Lower leg skin (tissue), 4 donors: ENCODE measurements at regions not wholly inside any gene's neighbourhood (a gene's known extent, or its start where the extent isn't known, plus 50 kb on each side); places are given as distances from the start of the nearest gene placed in this dataset.

Experiments
- DNase-seq, 2 donors: peaks; one replicate each; pipeline ENCODE4 v3.0.0-alpha.2; 2019; ENCODE audit warnings: low spot score in 2 of 2
- H3K4me3 ChIP-seq: fragments of 200-600 bp; sonication (generic); 2 replicates; pipeline ENCODE4 v1.5.1; 2017; ENCODE audit warnings: mild to moderate bottlenecking, low read depth; ENCODE audit not compliant: poor library complexity, severe bottlenecking
- CTCF ChIP-seq, 3 donors: fragments of 450-650 bp; IDR thresholded peaks; one replicate each; pipeline ENCODE4 v1.5.1; 2016; ENCODE audit warnings: antibody characterized with exemption in 3 of 3, mild to moderate bottlenecking in 3 of 3, moderate library complexity in 2 of 3
- POLR2A ChIP-seq, 2 donors: fragments of 450-650 bp; IDR thresholded peaks; one replicate each; pipeline ENCODE4 v1.6.1; 2016 to 2017; ENCODE audit warnings: antibody characterized with exemption in 2 of 2, mild to moderate bottlenecking in 1 of 2, moderate library complexity in 1 of 2
- WGBS, 2 donors: methylation state at CpG; one replicate each; pipeline ENCODE4 v1.1.5; 2018; 5-methylcytosine and 5-hydroxymethylcytosine counted together
- intact Hi-C: fragments of 100-400 bp; cut with DNase I; formaldehyde crosslinking; loops from one replicate; pipeline ENCODE4 v1.15.0; 2023; ENCODE audit warnings: low total_unique reads

GRCh38 chr18:10074110-10074509, 160.3 kb downstream of the VAPA start:
- no peak for DNase-seq
- H3K4me3 ChIP-seq: no peak overlapping the region
- 30 to 48% methylated on average over 3 of the region's 3 CpGs for WGBS, 2 donors
- TF ChIP-seq POLR2A (IDR thresholded peaks at IDR 0.05) (no peak), CTCF (IDR thresholded peaks at IDR 0.05) (no peak)
- intact Hi-C loops: no loop called here

DNA sequence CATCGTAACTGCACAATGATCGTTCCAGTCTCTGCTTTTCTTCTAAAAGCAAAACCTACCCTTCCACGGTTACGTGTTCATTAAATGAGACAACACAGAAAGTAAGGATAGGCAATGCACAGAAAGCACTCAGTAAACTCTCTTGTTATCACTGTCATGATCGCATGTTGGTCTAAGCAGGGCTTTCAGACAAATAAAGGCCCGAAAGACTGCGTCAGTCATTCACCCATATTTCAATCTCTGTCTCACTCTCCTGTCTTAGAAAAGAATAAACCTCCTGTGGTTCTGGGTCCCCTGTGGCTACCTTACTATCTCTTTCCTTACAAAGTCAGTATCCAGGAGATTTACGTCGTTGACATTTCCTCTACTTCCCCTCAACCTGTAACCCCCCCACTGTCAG, 160.9 kb downstream of the VAPA start:
- intact Hi-C loops: no loop called here
- no peak for TF ChIP-seq POLR2A (IDR thresholded peaks at IDR 0.05)
- TF ChIP-seq CTCF (IDR thresholded peaks at IDR 0.05): no peak
- H3K4me3 ChIP-seq: no peak overlapping the region
- no peak for DNase-seq
- 69 to 74% methylated on average over 9 of the region's 9 CpGs for WGBS, 2 donors

GRCh38 chr18:10076502-10077030, 162.8 kb downstream of the VAPA start:
- TF ChIP-seq POLR2A (IDR thresholded peaks at IDR 0.05): no peak
- no peak for TF ChIP-seq CTCF (IDR thresholded peaks at IDR 0.05)
- 89 to 91% methylated on average over 5 of the region's 5 CpGs for WGBS, 2 donors
- no peak for DNase-seq
- H3K4me3 ChIP-seq: no peak overlapping the region
- intact Hi-C loops: no loop called here

DNA sequence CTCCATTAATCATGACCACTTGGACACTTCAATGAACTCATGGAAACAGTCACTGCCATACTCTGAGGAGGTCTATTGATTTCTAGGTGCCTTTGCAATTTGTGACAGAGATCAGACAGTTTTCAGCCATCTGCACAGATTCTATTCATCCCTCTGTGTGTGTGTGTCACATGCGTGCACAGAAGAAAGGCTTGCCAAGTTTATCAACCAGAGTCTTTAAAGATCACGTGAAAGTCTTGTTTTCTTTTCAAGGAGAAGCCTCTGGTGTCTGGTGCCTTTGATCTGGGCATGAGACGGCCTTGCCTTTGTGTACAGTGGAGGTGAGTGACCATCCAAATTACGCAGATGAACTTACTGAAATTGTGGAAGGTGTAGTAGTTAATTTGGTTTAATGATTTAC, 164.2 kb downstream of the VAPA start:
- WGBS, 2 donors: 79 to 80% methylated on average over 4 of the region's 4 CpGs
- no peak overlapping the region for H3K4me3 ChIP-seq
- TF ChIP-seq POLR2A (IDR thresholded peaks at IDR 0.05) (no peak), CTCF (IDR thresholded peaks at IDR 0.05) (no peak)
- no peak for DNase-seq
- intact Hi-C loops: no loop called here

DNA sequence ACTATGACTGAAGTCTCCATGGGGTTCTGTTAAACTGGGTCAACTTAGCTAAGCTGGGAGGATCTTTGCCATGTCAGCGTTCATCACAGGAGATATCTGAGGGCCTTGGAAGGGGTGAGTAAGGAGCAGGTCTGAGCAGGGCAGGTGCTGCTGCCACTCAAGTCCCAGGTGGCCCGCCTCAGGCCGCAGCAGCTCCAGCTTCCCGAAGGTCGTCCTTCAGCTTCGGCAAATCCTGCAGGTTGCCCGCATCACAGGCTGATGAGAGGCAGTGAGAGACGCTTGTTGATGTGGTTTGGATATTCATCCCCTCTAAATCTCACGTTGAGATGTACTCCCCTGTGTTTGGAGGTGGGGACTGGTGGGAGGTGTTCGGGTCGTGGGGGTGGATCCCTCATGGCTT, 166.6 kb downstream of the VAPA start:
- intact Hi-C loops: no loop called here
- WGBS, 2 donors: 90 to 91% methylated on average over 11 of the region's 11 CpGs
- DNase-seq: peak in 1 of 2 donors; percentile 28
- H3K4me3 ChIP-seq: no peak overlapping the region
- TF ChIP-seq POLR2A (IDR thresholded peaks at IDR 0.05) (no peak), CTCF (IDR thresholded peaks at IDR 0.05) (no peak)

- peak in 1 of 2 donors; percentile 61 for DNase-seq
- intact Hi-C loops: no loop called here
Measured at GRCh38 chr18:10081492-10081891, 167.7 kb downstream of the VAPA start.

More at GRCh38 chr18:10081492-10081891, 167.7 kb downstream of the VAPA start:
- H3K4me3 ChIP-seq: no peak overlapping the region
- 67 to 90% methylated on average over 4 of the region's 4 CpGs for WGBS, 2 donors
- TF ChIP-seq CTCF (IDR thresholded peaks at IDR 0.05) (no peak), POLR2A (IDR thresholded peaks at IDR 0.05) (no peak)
